Loucy (cell line): ENCODE measurements at regions not wholly inside any gene's neighbourhood (a gene's known extent, or its start where the extent isn't known, plus 50 kb on each side); places are given as distances from the start of the nearest gene placed in this dataset.

Experiments used
- H2AFZ ChIP-seq: fragments of 200-600 bp; sonication (generic); 2 replicates; pipeline ENCODE4 v1.6.0; 2016; ENCODE audit warnings: antibody characterized with exemption, mild to moderate bottlenecking, low read length, moderate library complexity
- H3F3A ChIP-seq: fragments of 200-600 bp; 2 replicates; pipeline ENCODE4 v1.6.0; 2016; ENCODE audit warnings: antibody characterized with exemption, low read depth, mild to moderate bottlenecking
- H3K27me3 ChIP-seq: fragments of 200-600 bp; sonication (generic); 2 replicates; pipeline ENCODE4 v1.6.1; 2014; ENCODE audit warnings: low read length, mild to moderate bottlenecking; ENCODE audit not compliant: insufficient read depth, poor library complexity, severe bottlenecking
- H3K36me3 ChIP-seq: fragments of 200-600 bp; sonication (generic); 2 replicates; pipeline ENCODE4 v1.6.1; 2016; ENCODE audit warnings: low read length; ENCODE audit not compliant: insufficient read depth
- H3K4me1 ChIP-seq: fragments of 200-600 bp; sonication (generic); 2 replicates; pipeline ENCODE4 v1.5.1; 2014; ENCODE audit warnings: low read length, mild to moderate bottlenecking; ENCODE audit not compliant: insufficient read depth, poor library complexity, severe bottlenecking
- H3K4me2 ChIP-seq: fragments of 200-600 bp; sonication (generic); 2 replicates; pipeline ENCODE4 v1.6.0; 2014; ENCODE audit warnings: antibody characterized with exemption, low read length, low read depth, mild to moderate bottlenecking; ENCODE audit not compliant: poor library complexity, severe bottlenecking
- H3K4me3 ChIP-seq: fragments of 200-600 bp; sonication (generic); 2 replicates; pipeline ENCODE4 v1.5.1; 2014; ENCODE audit warnings: low read length, mild to moderate bottlenecking, mixed read lengths; ENCODE audit not compliant: poor library complexity, severe bottlenecking
- H3K79me2 ChIP-seq: fragments of 200-600 bp; sonication (generic); 2 replicates; pipeline ENCODE4 v1.6.1; 2014; ENCODE audit warnings: low read length; ENCODE audit not compliant: insufficient read depth
- H3K9ac ChIP-seq: fragments of 200-600 bp; sonication (generic); 2 replicates; pipeline ENCODE4 v1.6.0; 2014; ENCODE audit warnings: mild to moderate bottlenecking, low read depth, low read length, moderate library complexity; ENCODE audit not compliant: poor library complexity, severe bottlenecking
- H3K9me2 ChIP-seq: fragments of 200-600 bp; sonication (generic); replicated peaks from 2 replicates; pipeline ENCODE4 v1.6.1; 2016; ENCODE audit warnings: low read depth, low read length, mixed read lengths
- H3K9me3 ChIP-seq: fragments of 200-600 bp; sonication (generic); 2 replicates; pipeline ENCODE4 v1.6.1; 2014; ENCODE audit warnings: mild to moderate bottlenecking, antibody characterized with exemption, low read length, low read depth; ENCODE audit not compliant: insufficient read depth
- H4K20me1 ChIP-seq: fragments of 200-600 bp; sonication (generic); 2 replicates; pipeline ENCODE4 v1.6.0; 2014; ENCODE audit warnings: antibody characterized with exemption, low read length, mild to moderate bottlenecking; ENCODE audit not compliant: insufficient read depth, poor library complexity, severe bottlenecking
- EZH2phosphoT487 ChIP-seq: fragments of 200-600 bp; IDR thresholded peaks from 2 replicates; pipeline ENCODE4 v1.6.1; 2018; ENCODE audit warnings: antibody characterized with exemption, mild to moderate bottlenecking, moderate library complexity, borderline replicate concordance
- TF ChIP-seq, protein P1 (sequence below): fragments of 200-600 bp; sonication (generic); conservative IDR thresholded peaks from 2 replicates; pipeline ENCODE4 v1.5.1; 2014; ENCODE audit warnings: mild to moderate bottlenecking, antibody characterized with exemption, low read length

DNA sequence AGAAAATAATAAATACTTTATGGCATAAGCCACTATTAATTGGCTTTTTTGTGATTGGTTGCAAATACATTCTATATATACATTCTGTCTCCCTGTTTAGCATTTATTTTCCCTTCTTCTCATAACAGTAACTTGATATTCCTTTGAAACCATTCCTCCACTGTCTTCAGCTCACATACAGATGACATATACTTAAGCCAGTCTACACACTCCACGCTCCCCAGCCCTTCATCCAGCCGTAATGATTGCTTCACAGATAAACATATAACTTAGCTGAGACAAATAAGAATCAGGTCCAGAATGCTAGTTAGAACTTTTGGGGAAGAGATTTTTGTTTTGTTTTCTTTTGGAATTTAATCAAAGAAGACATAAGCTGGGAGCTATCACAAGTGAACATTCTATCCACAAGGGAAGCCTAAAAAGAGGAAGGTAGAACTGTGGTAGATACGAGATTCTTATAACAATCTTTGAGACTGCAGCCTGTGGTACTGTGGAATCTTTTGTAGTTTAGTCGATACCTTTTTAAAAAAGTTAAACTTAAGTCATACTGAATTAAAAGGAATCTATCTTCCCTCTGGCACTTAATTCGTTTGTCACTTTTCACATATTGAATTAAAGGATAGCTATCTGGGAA is 365.1 kb upstream of the PRR16 start:
- Histone ChIP-seq H3K36me3 (no peaks in the 10 kb centered on the region), H3K4me3 (no peak overlapping the region), H4K20me1 (no peaks in the 10 kb centered on the region), H3K9me3 (no peaks in the 10 kb centered on the region), H3K9me2 (no peaks in the 10 kb centered on the region), H3K79me2 (no peaks in the 10 kb centered on the region), H3K9ac (no peak overlapping the region), H3K4me2 (no peak overlapping the region), H2AFZ (no peak overlapping the region), H3K4me1 (no peaks in the 10 kb centered on the region), H3K27me3 (no peaks in the 10 kb centered on the region), H3F3A (no peaks in the 10 kb centered on the region)
- TF ChIP-seq, protein P1, sequence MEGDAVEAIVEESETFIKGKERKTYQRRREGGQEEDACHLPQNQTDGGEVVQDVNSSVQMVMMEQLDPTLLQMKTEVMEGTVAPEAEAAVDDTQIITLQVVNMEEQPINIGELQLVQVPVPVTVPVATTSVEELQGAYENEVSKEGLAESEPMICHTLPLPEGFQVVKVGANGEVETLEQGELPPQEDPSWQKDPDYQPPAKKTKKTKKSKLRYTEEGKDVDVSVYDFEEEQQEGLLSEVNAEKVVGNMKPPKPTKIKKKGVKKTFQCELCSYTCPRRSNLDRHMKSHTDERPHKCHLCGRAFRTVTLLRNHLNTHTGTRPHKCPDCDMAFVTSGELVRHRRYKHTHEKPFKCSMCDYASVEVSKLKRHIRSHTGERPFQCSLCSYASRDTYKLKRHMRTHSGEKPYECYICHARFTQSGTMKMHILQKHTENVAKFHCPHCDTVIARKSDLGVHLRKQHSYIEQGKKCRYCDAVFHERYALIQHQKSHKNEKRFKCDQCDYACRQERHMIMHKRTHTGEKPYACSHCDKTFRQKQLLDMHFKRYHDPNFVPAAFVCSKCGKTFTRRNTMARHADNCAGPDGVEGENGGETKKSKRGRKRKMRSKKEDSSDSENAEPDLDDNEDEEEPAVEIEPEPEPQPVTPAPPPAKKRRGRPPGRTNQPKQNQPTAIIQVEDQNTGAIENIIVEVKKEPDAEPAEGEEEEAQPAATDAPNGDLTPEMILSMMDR = no peak
- TF ChIP-seq EZH2phosphoT487 = no peak

DNA sequence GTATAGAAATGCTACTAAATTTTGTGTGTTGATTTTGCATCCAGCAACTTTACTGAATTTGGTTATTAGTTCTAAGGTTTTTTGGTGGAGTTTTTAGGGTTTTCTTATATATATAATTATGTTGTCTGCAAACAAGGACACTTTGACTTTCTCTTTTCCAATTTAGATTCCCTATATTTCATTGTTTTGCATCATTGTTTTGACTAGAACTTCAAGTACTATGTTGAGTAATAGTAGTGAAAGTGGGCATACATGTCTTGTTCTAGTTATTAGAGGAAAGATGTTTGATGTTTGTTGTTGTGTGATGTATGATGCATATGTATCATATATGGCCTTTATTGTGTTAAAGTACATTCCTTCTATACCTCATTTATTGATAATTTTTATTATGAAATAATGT is 362.3 kb upstream of the PRR16 start:
- TF ChIP-seq EZH2phosphoT487 = no peak
- TF ChIP-seq, protein P1 = no peak
- no peaks in the 10 kb centered on the region for H3K27me3 ChIP-seq
- H3K9me2 ChIP-seq = no peaks in the 10 kb centered on the region
- no peaks in the 10 kb centered on the region for H3K36me3 ChIP-seq
- H4K20me1 ChIP-seq = no peaks in the 10 kb centered on the region
- H3K4me3 ChIP-seq = no peak overlapping the region
- no peaks in the 10 kb centered on the region for H3F3A ChIP-seq
- H3K4me2 ChIP-seq = no peak overlapping the region
- H3K4me1 ChIP-seq = no peaks in the 10 kb centered on the region
- no peaks in the 10 kb centered on the region for H3K79me2 ChIP-seq
- no peaks in the 10 kb centered on the region for H3K9me3 ChIP-seq
- no peak overlapping the region for H3K9ac ChIP-seq
- no peak overlapping the region for H2AFZ ChIP-seq

DNA sequence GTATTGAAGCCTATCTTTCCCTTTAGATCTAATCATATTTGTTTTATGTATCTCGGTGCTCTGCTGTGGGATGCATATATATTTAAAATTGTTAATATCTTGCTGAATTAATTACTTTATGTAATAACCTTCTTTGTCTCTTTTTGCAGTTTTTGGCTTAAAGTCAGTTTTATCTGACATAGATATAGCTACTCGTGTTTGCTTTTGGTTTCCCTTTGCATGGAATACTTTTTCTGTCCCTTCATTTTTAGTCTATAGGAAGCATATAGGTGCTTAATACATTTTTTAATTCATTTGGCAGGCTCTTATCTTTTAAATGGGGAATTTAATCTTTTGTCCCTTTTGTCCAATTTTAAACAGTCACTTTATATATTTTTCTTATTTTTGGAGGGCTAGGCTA is 360.6 kb upstream of the PRR16 start:
- Histone ChIP-seq H3K36me3 (no peaks in the 10 kb centered on the region), H3K79me2 (no peaks in the 10 kb centered on the region), H3K27me3 (no peaks in the 10 kb centered on the region), H3K9me3 (no peaks in the 10 kb centered on the region), H3K9me2 (no peaks in the 10 kb centered on the region), H4K20me1 (no peaks in the 10 kb centered on the region), H3F3A (no peaks in the 10 kb centered on the region), H2AFZ (no peak overlapping the region), H3K9ac (no peak overlapping the region), H3K4me1 (no peaks in the 10 kb centered on the region), H3K4me2 (no peak overlapping the region), H3K4me3 (no peak overlapping the region)
- TF ChIP-seq, protein P1 = no peak
